ENCODE measurements at regions not wholly inside any gene's neighbourhood (a gene's known extent, or its start where the extent isn't known, plus 50 kb on each side); places are given as distances from the start of the nearest gene placed in this dataset.

DNA sequence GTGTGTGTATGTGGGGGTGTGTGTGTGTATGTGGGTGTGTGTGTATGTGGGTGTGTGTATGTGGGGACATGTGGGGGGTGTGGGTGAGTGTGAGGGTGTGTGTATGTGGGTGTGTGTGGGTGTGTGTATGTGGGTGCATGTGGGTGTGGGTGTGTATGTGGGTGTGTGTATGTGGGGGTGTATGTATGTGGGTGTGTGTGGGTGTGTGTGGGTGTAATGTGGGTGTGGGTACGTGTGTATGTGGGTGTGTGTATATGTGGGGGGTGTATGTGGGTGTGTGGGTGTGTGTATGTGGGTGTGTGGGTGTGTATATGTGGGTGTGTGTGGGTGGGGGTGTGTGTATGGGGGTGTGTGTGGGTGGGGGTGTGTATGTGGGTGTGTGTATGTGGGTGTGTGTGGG, 106.7 kb downstream of the SPATA19 start:
- ATAC-seq (ENCODE audit: low read depth) (no peak), DNase-seq (no peak)
- Histone ChIP-seq H3K4me1 (ENCODE audit: control insufficient read depth, insufficient read depth, low read length) (no peaks in the 10 kb centered on the region), H4K20me1 (ENCODE audit: insufficient read depth, low read length) (no peaks in the 10 kb centered on the region), H3K23ac (ENCODE audit: low read depth, low read length) (no peak overlapping the region), H2BK15ac (ENCODE audit: low read depth, low read length) (no peak overlapping the region), H2BK120ac (ENCODE audit: low read depth, low read length) (no peak overlapping the region), H3K14ac (replicated peaks; ENCODE audit: low read depth, low read length) (no peak overlapping the region), H3K4me3 (ENCODE audit: insufficient read depth, low read depth, low read length) (no peak overlapping the region), H3K79me1 (ENCODE audit: low read depth in 1 of 2, low read length in 2 of 2) (no peaks in the 10 kb centered on the region), H3K27me3 (ENCODE audit: control insufficient read depth, insufficient read depth, low read length) (no peaks in the 10 kb centered on the region), H2BK20ac (ENCODE audit: low read depth, low read length) (no peak overlapping the region), H2AK5ac (ENCODE audit: low read depth, low read length) (no peak overlapping the region), H3K36me3 (ENCODE audit: control insufficient read depth, insufficient read depth, low read length) (no peaks in the 10 kb centered on the region), H3K4ac (ENCODE audit: low read depth, low read length) (no peak overlapping the region), H3K4me2 (ENCODE audit: low read depth, low read length) (no peak overlapping the region), H4K5ac (ENCODE audit: low read depth, low read length) (no peak overlapping the region), H3K9me3 (ENCODE audit: control insufficient read depth, insufficient read depth, low read length) (peaks cover 22% of the 10 kb centered on the region), H3K27ac (ENCODE audit: insufficient read depth, low read length) (no peak overlapping the region), H4K8ac (ENCODE audit: low read depth in 2 of 2, low read length in 2 of 2) (no peak overlapping the region), H3K18ac (ENCODE audit: low read depth, low read length) (no peak overlapping the region), H4K91ac (ENCODE audit: insufficient read depth, low read depth, low read length) (no peak overlapping the region), H2AK9ac (replicated peaks; ENCODE audit: low read depth, low read length, poor library complexity) (no peak overlapping the region), H3K56ac (ENCODE audit: extremely low read depth, insufficient read depth, low read length) (no peak overlapping the region), H3K9ac (ENCODE audit: low read depth, low read length) (no peak overlapping the region), H2BK5ac (ENCODE audit: low read depth, low read length, poor library complexity, severe bottlenecking) (peak overlapping the region; percentile 81), H3K9me1 (ENCODE audit: insufficient read depth, low read length) (no peaks in the 10 kb centered on the region), H2AFZ (replicated peaks; ENCODE audit: low read length, poor library complexity) (no peak overlapping the region)
- dilution Hi-C loops (cut with HindIII; ENCODE audit: low sequenced_read_pairs, unreplicated experiment) = no loop called here
- ChIA-PET CTCF (no interaction called here), POLR2A (ENCODE audit: unreplicated experiment) (no interaction called here)
- in situ Hi-C loops (cut with MboI; ENCODE audit: low sequenced_read_pairs) = no loop called here
- no TSS peak for BruUV-seq (replicated peaks)
- TF ChIP-seq, protein P1, sequence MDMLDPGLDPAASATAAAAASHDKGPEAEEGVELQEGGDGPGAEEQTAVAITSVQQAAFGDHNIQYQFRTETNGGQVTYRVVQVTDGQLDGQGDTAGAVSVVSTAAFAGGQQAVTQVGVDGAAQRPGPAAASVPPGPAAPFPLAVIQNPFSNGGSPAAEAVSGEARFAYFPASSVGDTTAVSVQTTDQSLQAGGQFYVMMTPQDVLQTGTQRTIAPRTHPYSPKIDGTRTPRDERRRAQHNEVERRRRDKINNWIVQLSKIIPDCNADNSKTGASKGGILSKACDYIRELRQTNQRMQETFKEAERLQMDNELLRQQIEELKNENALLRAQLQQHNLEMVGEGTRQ (IDR thresholded peaks at IDR 0.05; ENCODE audit: low read depth, low read length) = no peak
- TF ChIP-seq RFX5 (IDR thresholded peaks at IDR 0.05; ENCODE audit: low read depth, low read length) = no peak
- no peak for TF ChIP-seq RAD21 (IDR thresholded peaks at IDR 0.05; ENCODE audit: low read length)
- TF ChIP-seq MAFK (IDR thresholded peaks at IDR 0.05; ENCODE audit: low read depth, low read length) = no peak
- TF ChIP-seq NFE2L2 (IDR thresholded peaks at IDR 0.05; ENCODE audit: low read depth, low read length) = no peak
- no peak for TF ChIP-seq CEBPB (IDR thresholded peaks at IDR 0.05; ENCODE audit: low read depth, low read length)
- no peak for TF ChIP-seq FOS (IDR thresholded peaks at IDR 0.05; ENCODE audit: low read depth, low read length)
- TF ChIP-seq BHLHE40 (IDR thresholded peaks at IDR 0.05; ENCODE audit: low read depth, low read length) = no peak
- no peak for TF ChIP-seq CHD1 (IDR thresholded peaks at IDR 0.05; ENCODE audit: low read depth, low read length)
- no peak for TF ChIP-seq MXI1 (IDR thresholded peaks at IDR 0.05; ENCODE audit: borderline replicate concordance, low read depth, low read length)
- TF ChIP-seq, protein P2, sequence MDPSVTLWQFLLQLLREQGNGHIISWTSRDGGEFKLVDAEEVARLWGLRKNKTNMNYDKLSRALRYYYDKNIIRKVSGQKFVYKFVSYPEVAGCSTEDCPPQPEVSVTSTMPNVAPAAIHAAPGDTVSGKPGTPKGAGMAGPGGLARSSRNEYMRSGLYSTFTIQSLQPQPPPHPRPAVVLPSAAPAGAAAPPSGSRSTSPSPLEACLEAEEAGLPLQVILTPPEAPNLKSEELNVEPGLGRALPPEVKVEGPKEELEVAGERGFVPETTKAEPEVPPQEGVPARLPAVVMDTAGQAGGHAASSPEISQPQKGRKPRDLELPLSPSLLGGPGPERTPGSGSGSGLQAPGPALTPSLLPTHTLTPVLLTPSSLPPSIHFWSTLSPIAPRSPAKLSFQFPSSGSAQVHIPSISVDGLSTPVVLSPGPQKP (IDR thresholded peaks at IDR 0.05; ENCODE audit: borderline replicate concordance, low read depth, low read length) = no peak
- TF ChIP-seq, protein P3, sequence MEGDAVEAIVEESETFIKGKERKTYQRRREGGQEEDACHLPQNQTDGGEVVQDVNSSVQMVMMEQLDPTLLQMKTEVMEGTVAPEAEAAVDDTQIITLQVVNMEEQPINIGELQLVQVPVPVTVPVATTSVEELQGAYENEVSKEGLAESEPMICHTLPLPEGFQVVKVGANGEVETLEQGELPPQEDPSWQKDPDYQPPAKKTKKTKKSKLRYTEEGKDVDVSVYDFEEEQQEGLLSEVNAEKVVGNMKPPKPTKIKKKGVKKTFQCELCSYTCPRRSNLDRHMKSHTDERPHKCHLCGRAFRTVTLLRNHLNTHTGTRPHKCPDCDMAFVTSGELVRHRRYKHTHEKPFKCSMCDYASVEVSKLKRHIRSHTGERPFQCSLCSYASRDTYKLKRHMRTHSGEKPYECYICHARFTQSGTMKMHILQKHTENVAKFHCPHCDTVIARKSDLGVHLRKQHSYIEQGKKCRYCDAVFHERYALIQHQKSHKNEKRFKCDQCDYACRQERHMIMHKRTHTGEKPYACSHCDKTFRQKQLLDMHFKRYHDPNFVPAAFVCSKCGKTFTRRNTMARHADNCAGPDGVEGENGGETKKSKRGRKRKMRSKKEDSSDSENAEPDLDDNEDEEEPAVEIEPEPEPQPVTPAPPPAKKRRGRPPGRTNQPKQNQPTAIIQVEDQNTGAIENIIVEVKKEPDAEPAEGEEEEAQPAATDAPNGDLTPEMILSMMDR (conservative IDR thresholded peaks at IDR 0.05; ENCODE audit: low read depth, low read length) = no peak
- no peak for TF ChIP-seq SMC3 (IDR thresholded peaks at IDR 0.05; ENCODE audit: low read depth, low read length)
- TF ChIP-seq MAZ (IDR thresholded peaks at IDR 0.05; ENCODE audit: borderline replicate concordance, low read depth, low read length) = no peak
- no peak for TF ChIP-seq RCOR1 (IDR thresholded peaks at IDR 0.05; ENCODE audit: insufficient replicate concordance, low read length)
- no peak for TF ChIP-seq POLR2A (IDR thresholded peaks at IDR 0.05; ENCODE audit: low read depth, low read length)
- intact Hi-C loops (cut with micrococcal nuclease) = no loop called here
- WGBS, 2 experiments (ENCODE audit: extremely low coverage in 2 of 2, insufficient read length in 1 of 2) = 50% methylated on average over 1 of the region's 1 CpG; no CpG with 5 or more reads in 1 of the 2 experiments
